ENCODE measurements at regions not wholly inside any gene's neighbourhood (a gene's known extent, or its start where the extent isn't known, plus 50 kb on each side); places are given as distances from the start of the nearest gene placed in this dataset.

GRCh38 chr9:20252778-20253177, 369.5 kb downstream of the MLLT3 start:
- no peaks in the 10 kb centered on the region for H3K27me3 ChIP-seq (ENCODE audit: control insufficient read depth in 2 of 2, insufficient read depth in 2 of 2, low read length in 2 of 2)
- H3K79me2 ChIP-seq (ENCODE audit: control insufficient read depth, insufficient read depth, low read length): no peaks in the 10 kb centered on the region
- no peak overlapping the region for H3K9ac ChIP-seq (replicated peaks; ENCODE audit: extremely low read depth, insufficient read depth, low read length)
- no peaks in the 10 kb centered on the region for H3K9me1 ChIP-seq (replicated peaks; ENCODE audit: control insufficient read depth, extremely low read depth, insufficient read depth, low read length)
- no peak for TF ChIP-seq JUN (IDR thresholded peaks at IDR 0.05; ENCODE audit: borderline replicate concordance, insufficient read depth, insufficient read length, low read depth)
- no peak overlapping the region for H3K27ac ChIP-seq (ENCODE audit: insufficient read depth, low read depth, low read length)
- intact Hi-C loops (cut with micrococcal nuclease) (no loop called here), dilution Hi-C loops (cut with MboI; ENCODE audit: extremely low pct_ligation_motif_present, low sequenced_read_pairs) (no loop called here)
- no peaks in the 10 kb centered on the region for H3K36me3 ChIP-seq (ENCODE audit: control insufficient read depth in 2 of 2, extremely low read depth in 1 of 2, insufficient read depth in 2 of 2, low read length in 2 of 2)
- BruUV-seq (replicated peaks): no TSS peak
- CTCF ChIA-PET: no interaction called here
- H3K4me3 ChIP-seq (replicated peaks in 1 of 3; ENCODE audit: insufficient read depth in 1 of 3, low read depth in 1 of 3, low read length in 3 of 3): no peak overlapping the region
- H2AFZ ChIP-seq (ENCODE audit: low read depth, low read length): no peak overlapping the region
- no peaks in the 10 kb centered on the region for H3K4me1 ChIP-seq (ENCODE audit: control insufficient read depth, extremely low read depth, insufficient read depth, low read length)
- DNase-seq (ENCODE audit: low read depth, low spot score) (no peak), FAIRE-seq (no peak)
- no peaks in the 10 kb centered on the region for H3K9me3 ChIP-seq (replicated peaks; ENCODE audit: control insufficient read depth, insufficient read depth, low read length)
- POLR2A ChIA-PET: no interaction called here
- no peaks in the 10 kb centered on the region for H4K20me1 ChIP-seq (replicated peaks; ENCODE audit: control insufficient read depth, extremely low read depth, insufficient read depth, low read length)
- H3K4me2 ChIP-seq (ENCODE audit: insufficient read depth, low read length): no peak overlapping the region

GRCh38 chr9:20250791-20251190, 371.5 kb downstream of the MLLT3 start:
- Histone ChIP-seq H3K4me1 (ENCODE audit: control insufficient read depth, extremely low read depth, insufficient read depth, low read length) (no peaks in the 10 kb centered on the region), H3K36me3 (ENCODE audit: control insufficient read depth in 2 of 2, extremely low read depth in 1 of 2, insufficient read depth in 2 of 2, low read length in 2 of 2) (no peaks in the 10 kb centered on the region), H3K4me3 (replicated peaks in 1 of 3; ENCODE audit: insufficient read depth in 1 of 3, low read depth in 1 of 3, low read length in 3 of 3) (no peak overlapping the region), H2AFZ (ENCODE audit: low read depth, low read length) (no peak overlapping the region), H3K4me2 (ENCODE audit: insufficient read depth, low read length) (no peak overlapping the region), H3K27me3 (ENCODE audit: control insufficient read depth in 2 of 2, insufficient read depth in 2 of 2, low read length in 2 of 2) (no peaks in the 10 kb centered on the region), H3K9ac (replicated peaks; ENCODE audit: extremely low read depth, insufficient read depth, low read length) (no peak overlapping the region), H3K79me2 (ENCODE audit: control insufficient read depth, insufficient read depth, low read length) (no peaks in the 10 kb centered on the region), H3K9me3 (replicated peaks; ENCODE audit: control insufficient read depth, insufficient read depth, low read length) (no peaks in the 10 kb centered on the region), H4K20me1 (replicated peaks; ENCODE audit: control insufficient read depth, extremely low read depth, insufficient read depth, low read length) (no peaks in the 10 kb centered on the region), H3K27ac (ENCODE audit: insufficient read depth, low read depth, low read length) (no peak overlapping the region), H3K9me1 (replicated peaks; ENCODE audit: control insufficient read depth, extremely low read depth, insufficient read depth, low read length) (no peaks in the 10 kb centered on the region)
- no TSS peak for BruUV-seq (replicated peaks)
- no peak for DNase-seq (ENCODE audit: low read depth, low spot score)
- TF ChIP-seq FOS (IDR thresholded peaks at IDR 0.05; ENCODE audit: borderline replicate concordance, insufficient read depth, low read length) (no peak), POLR2AphosphoS5 (IDR thresholded peaks at IDR 0.05; ENCODE audit: insufficient read depth, low read depth, low read length) (no peak)
- dilution Hi-C loops (cut with MboI; ENCODE audit: extremely low pct_ligation_motif_present, low sequenced_read_pairs): no loop called here
- no peak for FAIRE-seq
- CTCF ChIA-PET: no interaction called here
- POLR2A ChIA-PET: no interaction called here
- intact Hi-C loops (cut with micrococcal nuclease): no loop called here

Data from endothelial cell of umbilical vein (primary cell).